ENCODE measurements at regions not wholly inside any gene's neighbourhood (a gene's known extent, or its start where the extent isn't known, plus 50 kb on each side); places are given as distances from the start of the nearest gene placed in this dataset.

- in situ Hi-C loops (cut with MboI) (no loop called here), intact Hi-C loops (cut with micrococcal nuclease; ENCODE audit: unreplicated experiment) (no loop called here)
- no peak overlapping the region for H3K4me2 ChIP-seq (ENCODE audit: control insufficient read depth, insufficient read depth)
- no peaks in the 10 kb centered on the region for H4K20me1 ChIP-seq (ENCODE audit: control insufficient read depth, insufficient read depth)
- H3K36me3 ChIP-seq (ENCODE audit: control insufficient read depth in 2 of 2, insufficient read depth in 2 of 2, low read length in 1 of 2): no peaks in the 10 kb centered on the region
- BruUV-seq (replicated peaks): no TSS peak
- ATAC-seq (no peak), FAIRE-seq (no peak), DNase-seq (ENCODE audit: low read depth, low spot score) (no peak)
- H3K4me1 ChIP-seq (ENCODE audit: control insufficient read depth, insufficient read depth, low read length): no peaks in the 10 kb centered on the region
- no peak overlapping the region for H3K9ac ChIP-seq (ENCODE audit: control insufficient read depth, insufficient read depth, low read length)
- H3K4me3 ChIP-seq: no peak overlapping the region
- no peaks in the 10 kb centered on the region for H3K27me3 ChIP-seq (replicated peaks in 1 of 2; ENCODE audit: control insufficient read depth in 2 of 2, insufficient read depth in 2 of 2, low read length in 1 of 2)
- ChIA-PET POLR2A (no interaction called here), CTCF (no interaction called here), RAD21 (ENCODE audit: unreplicated experiment) (no interaction called here), SMC1A (ENCODE audit: uncharacterized antibody, unreplicated experiment) (interaction anchor here (1.5 kb wide), 1 partner anchor 32 kb away, joined by 3 read pairs; no protein-coding TSS in a partner anchor)
- H3K9me3 ChIP-seq (replicated peaks; ENCODE audit: control insufficient read depth, insufficient read depth, low read length): no peaks in the 10 kb centered on the region
- no peaks in the 10 kb centered on the region for H3K79me2 ChIP-seq (ENCODE audit: control insufficient read depth, insufficient read depth, low read length)
- H3K27ac ChIP-seq (ENCODE audit: control insufficient read depth, insufficient read depth): no peak overlapping the region
- TF ChIP-seq FOXK2 (IDR thresholded peaks at IDR 0.05) (no peak), SUPT20H (IDR thresholded peaks at IDR 0.05; ENCODE audit: borderline replicate concordance, control insufficient read depth, low read depth, low read length) (no peak), POU2F2 (IDR thresholded peaks at IDR 0.05; ENCODE audit: borderline replicate concordance, low read depth, low read length) (no peak), ATF7 (IDR thresholded peaks at IDR 0.05; ENCODE audit: low read depth) (no peak), EGR1 (IDR thresholded peaks at IDR 0.05; ENCODE audit: borderline replicate concordance in 1 of 2, low read depth in 2 of 2, low read length in 2 of 2) (no peak), FOXM1 (IDR thresholded peaks at IDR 0.05; ENCODE audit: low read depth, low read length) (no peak), DPF2 (IDR thresholded peaks at IDR 0.05) (no peak), NFIC (IDR thresholded peaks at IDR 0.05; ENCODE audit: low read depth, low read length) (no peak), PAX5 (IDR thresholded peaks at IDR 0.05; ENCODE audit: borderline replicate concordance, low read depth, low read length) (no peak), ETV6 (conservative IDR thresholded peaks at IDR 0.05 in 1 of 2, IDR thresholded peaks at IDR 0.05 in 1 of 2; ENCODE audit: borderline replicate concordance in 1 of 2, low read depth in 1 of 2) (no peak), HDAC6 (IDR thresholded peaks at IDR 0.05; ENCODE audit: unreplicated experiment) (no peak), WRNIP1 (IDR thresholded peaks at IDR 0.05; ENCODE audit: borderline replicate concordance, low read depth, low read length) (no peak)
- TF ChIP-seq, protein P1, sequence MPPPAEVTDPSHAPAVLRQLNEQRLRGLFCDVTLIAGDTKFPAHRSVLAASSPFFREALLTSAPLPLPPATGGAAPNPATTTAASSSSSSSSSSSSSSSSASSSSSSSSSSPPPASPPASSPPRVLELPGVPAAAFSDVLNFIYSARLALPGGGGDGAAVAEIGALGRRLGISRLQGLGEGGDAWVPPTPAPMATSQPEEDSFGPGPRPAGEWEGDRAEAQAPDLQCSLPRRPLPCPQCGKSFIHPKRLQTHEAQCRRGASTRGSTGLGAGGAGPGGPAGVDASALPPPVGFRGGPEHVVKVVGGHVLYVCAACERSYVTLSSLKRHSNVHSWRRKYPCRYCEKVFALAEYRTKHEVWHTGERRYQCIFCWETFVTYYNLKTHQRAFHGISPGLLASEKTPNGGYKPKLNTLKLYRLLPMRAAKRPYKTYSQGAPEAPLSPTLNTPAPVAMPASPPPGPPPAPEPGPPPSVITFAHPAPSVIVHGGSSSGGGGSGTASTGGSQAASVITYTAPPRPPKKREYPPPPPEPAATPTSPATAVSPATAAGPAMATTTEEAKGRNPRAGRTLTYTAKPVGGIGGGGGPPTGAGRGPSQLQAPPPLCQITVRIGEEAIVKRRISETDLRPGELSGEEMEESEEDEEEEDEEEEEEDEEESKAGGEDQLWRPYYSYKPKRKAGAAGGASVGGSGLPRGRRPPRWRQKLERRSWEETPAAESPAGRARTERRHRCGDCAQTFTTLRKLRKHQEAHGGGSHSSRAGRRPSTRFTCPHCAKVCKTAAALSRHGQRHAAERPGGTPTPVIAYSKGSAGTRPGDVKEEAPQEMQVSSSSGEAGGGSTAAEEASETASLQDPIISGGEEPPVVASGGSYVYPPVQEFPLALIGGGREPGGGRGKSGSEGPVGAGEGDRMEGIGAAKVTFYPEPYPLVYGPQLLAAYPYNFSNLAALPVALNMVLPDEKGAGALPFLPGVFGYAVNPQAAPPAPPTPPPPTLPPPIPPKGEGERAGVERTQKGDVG (CRISPR knock-in tag; IDR thresholded peaks at IDR 0.05): no peak
- TF ChIP-seq, protein P2, sequence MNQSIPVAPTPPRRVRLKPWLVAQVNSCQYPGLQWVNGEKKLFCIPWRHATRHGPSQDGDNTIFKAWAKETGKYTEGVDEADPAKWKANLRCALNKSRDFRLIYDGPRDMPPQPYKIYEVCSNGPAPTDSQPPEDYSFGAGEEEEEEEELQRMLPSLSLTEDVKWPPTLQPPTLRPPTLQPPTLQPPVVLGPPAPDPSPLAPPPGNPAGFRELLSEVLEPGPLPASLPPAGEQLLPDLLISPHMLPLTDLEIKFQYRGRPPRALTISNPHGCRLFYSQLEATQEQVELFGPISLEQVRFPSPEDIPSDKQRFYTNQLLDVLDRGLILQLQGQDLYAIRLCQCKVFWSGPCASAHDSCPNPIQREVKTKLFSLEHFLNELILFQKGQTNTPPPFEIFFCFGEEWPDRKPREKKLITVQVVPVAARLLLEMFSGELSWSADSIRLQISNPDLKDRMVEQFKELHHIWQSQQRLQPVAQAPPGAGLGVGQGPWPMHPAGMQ (IDR thresholded peaks at IDR 0.05; ENCODE audit: borderline replicate concordance): no peak
- H2AFZ ChIP-seq (ENCODE audit: control insufficient read depth, low read depth, low read length): no peak overlapping the region
Measured at GRCh38 chr15:61387675-61388074, 158.6 kb upstream of the RORA start.
